ENCODE measurements at regions not wholly inside any gene's neighbourhood (a gene's known extent, or its start where the extent isn't known, plus 50 kb on each side); places are given as distances from the start of the nearest gene placed in this dataset.

DNA sequence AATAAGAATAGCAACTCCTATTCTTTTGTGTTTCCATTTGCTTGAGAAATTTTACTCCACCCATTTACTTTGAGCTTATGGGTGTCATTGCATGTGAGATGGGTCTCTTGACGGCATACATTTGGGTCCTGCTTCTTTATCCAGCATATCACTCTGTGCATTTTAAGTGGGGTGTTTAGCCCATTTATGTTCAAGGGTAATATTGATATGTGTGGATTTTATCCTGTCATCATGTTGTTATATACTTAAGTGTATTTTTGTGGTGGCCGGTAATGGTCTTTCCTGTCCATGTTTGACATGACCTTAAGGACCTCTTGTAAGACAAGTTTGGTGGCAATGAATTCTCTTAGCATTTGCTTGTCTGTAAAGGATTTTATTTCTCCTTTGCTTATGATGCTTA lies 100.1 kb downstream of the ATP23 start:
- 86 to 93% methylated on average over 2 of the region's 2 CpGs for WGBS, 2 donors
- no peak for TF ChIP-seq CTCF (IDR thresholded peaks at IDR 0.05)
- Histone ChIP-seq H3K36me3 (no peaks in the 10 kb centered on the region), H3K27ac (no peak overlapping the region), H3K27me3 (no peaks in the 10 kb centered on the region), H3K4me3 (no peak overlapping the region), H3K4me1 (no peaks in the 10 kb centered on the region), H3K9me3 (peaks cover 0 to 42% (median 11%) of the 10 kb centered on the region in 11 donors)
- ATAC-seq = no peak
- intact Hi-C loops (cut with DNase I) = no loop called here
- no peak for DNase-seq

GRCh38 chr12:58044966-58045365 lies 103.6 kb downstream of the ATP23 start:
- H3K36me3 ChIP-seq = no peaks in the 10 kb centered on the region
- H3K27ac ChIP-seq = no peak overlapping the region
- DNase-seq (no peak), ATAC-seq (no peak)
- H3K9me3 ChIP-seq = peaks cover 0 to 34% (median under 1%) of the 10 kb centered on the region in 11 donors
- H3K27me3 ChIP-seq = no peaks in the 10 kb centered on the region
- no peak overlapping the region for H3K4me3 ChIP-seq
- intact Hi-C loops (cut with DNase I) = no loop called here
- no peak for TF ChIP-seq CTCF (IDR thresholded peaks at IDR 0.05)
- H3K4me1 ChIP-seq = no peaks in the 10 kb centered on the region

- no peaks in the 10 kb centered on the region for H3K36me3 ChIP-seq
- no peaks in the 10 kb centered on the region for H3K4me1 ChIP-seq
- DNase-seq (no peak), ATAC-seq (no peak)
- no peaks in the 10 kb centered on the region for H3K27me3 ChIP-seq
- no peak overlapping the region for H3K27ac ChIP-seq
- peaks cover 0 to 34% (median 7%) of the 10 kb centered on the region in 11 donors for H3K9me3 ChIP-seq
- no peak overlapping the region for H3K4me3 ChIP-seq
- 80 to 84% methylated on average over 1 of the region's 1 CpG for WGBS, 2 donors
- intact Hi-C loops (cut with DNase I) = no loop called here
- no peak for TF ChIP-seq CTCF (IDR thresholded peaks at IDR 0.05)
These were observed 104.9 kb downstream of the ATP23 start for GRCh38 chr12:58046271-58046670.

GRCh38 chr12:58051378-58051777 lies 110.0 kb downstream of the ATP23 start:
- 0% methylated on average over 1 of the region's 1 CpG for WGBS, 2 donors
- ATAC-seq (no peak), DNase-seq (no peak)
- Histone ChIP-seq H3K36me3 (no peaks in the 10 kb centered on the region), H3K9me3 (peaks cover 0 to 49% (median 9%) of the 10 kb centered on the region in 11 donors), H3K27me3 (no peaks in the 10 kb centered on the region), H3K27ac (no peak overlapping the region), H3K4me3 (no peak overlapping the region), H3K4me1 (no peaks in the 10 kb centered on the region)
- TF ChIP-seq CTCF (IDR thresholded peaks at IDR 0.05) = no peak
- intact Hi-C loops (cut with DNase I) = no loop called here

DNA sequence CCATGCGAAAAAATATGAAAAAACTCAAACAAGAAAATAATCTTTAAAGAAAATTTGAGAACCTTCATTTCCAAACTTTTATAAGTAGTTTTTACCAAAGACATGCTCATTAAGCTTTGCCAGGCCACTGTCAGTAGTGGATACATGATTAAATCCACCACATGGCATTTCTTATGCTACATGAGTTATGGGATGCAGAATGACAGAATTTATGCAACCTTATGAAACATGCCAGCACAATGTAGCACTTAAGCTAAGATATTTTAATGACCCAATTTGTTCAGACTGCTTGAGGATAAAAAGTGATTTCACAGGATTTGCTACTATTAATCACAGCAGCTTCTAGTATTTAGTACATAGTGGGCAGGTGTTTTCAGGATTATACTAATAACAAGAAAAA lies 123.3 kb downstream of the ATP23 start:
- Histone ChIP-seq H3K9me3 (no peaks in the 10 kb centered on the region), H3K36me3 (no peaks in the 10 kb centered on the region), H3K4me3 (no peak overlapping the region), H3K27me3 (no peaks in the 10 kb centered on the region), H3K27ac (no peak overlapping the region), H3K4me1 (peaks cover 0 to under 1% (median 0%) of the 10 kb centered on the region in 9 donors)
- DNase-seq (no peak), ATAC-seq (no peak)
- no peak for TF ChIP-seq CTCF (IDR thresholded peaks at IDR 0.05)
- WGBS, 2 donors = 97 to 98% methylated on average over 1 of the region's 1 CpG
- intact Hi-C loops (cut with DNase I) = no loop called here
